Testis (tissue), 2 donors: ENCODE measurements at regions not wholly inside any gene's neighbourhood (a gene's known extent, or its start where the extent isn't known, plus 50 kb on each side); places are given as distances from the start of the nearest gene placed in this dataset.

Experiments
- DNase-seq: peaks from one replicate; pipeline ENCODE4 v3.0.0-alpha.2; 2019
- H3K27ac ChIP-seq, 2 donors: fragments of 200-600 bp; sonication (generic); one replicate each; pipeline ENCODE4 v1.5.1; 2019
- H3K27me3 ChIP-seq: fragments of 200-600 bp; sonication (generic); one replicate; pipeline ENCODE4 v1.5.1; 2019
- H3K36me3 ChIP-seq: fragments of 200-600 bp; sonication (generic); one replicate; pipeline ENCODE4 v1.5.1; 2017; ENCODE audit warnings: low read depth; ENCODE audit errors: missing control alignments
- H3K4me1 ChIP-seq: fragments of 200-600 bp; sonication (generic); one replicate; pipeline ENCODE4 v1.5.1; 2019
- H3K4me3 ChIP-seq, 2 donors: fragments of 200-600 bp; sonication (generic); one replicate each; pipeline ENCODE4 v1.5.1; 2017 to 2019
- H3K9me3 ChIP-seq: fragments of 200-600 bp; sonication (generic); one replicate; pipeline ENCODE4 v1.5.1; 2017
- POLR2A ChIP-seq: fragments of 450-650 bp; IDR thresholded peaks from one replicate; pipeline ENCODE4 v1.6.1; 2017; ENCODE audit warnings: antibody characterized with exemption, mild to moderate bottlenecking, moderate library complexity
- WGBS, 2 donors: methylation state at CpG; one replicate each; pipeline ENCODE4 v1.1.5; 2018; 5-methylcytosine and 5-hydroxymethylcytosine counted together
- intact Hi-C: fragments of 100-400 bp; cut with DNase I; formaldehyde crosslinking; loops from one replicate; pipeline ENCODE4 v1.15.1; 2023; ENCODE audit warnings: low total_unique reads
- TF ChIP-seq, protein P1 (sequence below), 3 experiments: fragments of 450-650 bp in 2 of 3; fragments of 200-600 bp in 1 of 3; sonication (generic) in 1 of 3; IDR thresholded peaks; one replicate each; pipeline ENCODE4 v1.5.1; 2016 to 2019; ENCODE audit warnings: antibody characterized with exemption in 3 of 3, mild to moderate bottlenecking in 2 of 3, moderate library complexity in 1 of 3

DNA sequence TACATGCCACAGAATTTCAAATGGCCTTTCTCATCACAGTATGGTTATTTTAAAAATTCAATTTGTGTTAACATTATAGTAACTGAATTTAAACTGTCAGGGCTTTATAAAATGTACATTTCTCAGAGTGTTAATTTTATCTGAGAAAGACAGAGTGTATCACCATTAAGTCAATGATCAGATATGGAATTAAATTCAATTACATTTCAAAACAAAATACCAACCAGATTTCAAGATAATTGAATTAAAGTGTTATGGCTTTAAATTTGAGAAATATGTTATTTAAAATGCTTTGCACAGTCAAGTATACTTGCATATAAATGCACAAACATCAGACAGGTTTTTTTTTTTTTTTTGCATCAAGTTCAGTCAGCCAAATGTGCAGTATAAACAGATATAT, 1574.4 kb downstream of the BRINP3 start:
- H3K27ac ChIP-seq, result no peak overlapping the region
- H3K4me1 ChIP-seq, result no peaks in the 10 kb centered on the region
- no peaks in the 10 kb centered on the region for H3K9me3 ChIP-seq
- no peaks in the 10 kb centered on the region for H3K36me3 ChIP-seq
- intact Hi-C loops, result no loop called here
- no peaks in the 10 kb centered on the region for H3K27me3 ChIP-seq
- TF ChIP-seq POLR2A, result no peak
- TF ChIP-seq, protein P1, sequence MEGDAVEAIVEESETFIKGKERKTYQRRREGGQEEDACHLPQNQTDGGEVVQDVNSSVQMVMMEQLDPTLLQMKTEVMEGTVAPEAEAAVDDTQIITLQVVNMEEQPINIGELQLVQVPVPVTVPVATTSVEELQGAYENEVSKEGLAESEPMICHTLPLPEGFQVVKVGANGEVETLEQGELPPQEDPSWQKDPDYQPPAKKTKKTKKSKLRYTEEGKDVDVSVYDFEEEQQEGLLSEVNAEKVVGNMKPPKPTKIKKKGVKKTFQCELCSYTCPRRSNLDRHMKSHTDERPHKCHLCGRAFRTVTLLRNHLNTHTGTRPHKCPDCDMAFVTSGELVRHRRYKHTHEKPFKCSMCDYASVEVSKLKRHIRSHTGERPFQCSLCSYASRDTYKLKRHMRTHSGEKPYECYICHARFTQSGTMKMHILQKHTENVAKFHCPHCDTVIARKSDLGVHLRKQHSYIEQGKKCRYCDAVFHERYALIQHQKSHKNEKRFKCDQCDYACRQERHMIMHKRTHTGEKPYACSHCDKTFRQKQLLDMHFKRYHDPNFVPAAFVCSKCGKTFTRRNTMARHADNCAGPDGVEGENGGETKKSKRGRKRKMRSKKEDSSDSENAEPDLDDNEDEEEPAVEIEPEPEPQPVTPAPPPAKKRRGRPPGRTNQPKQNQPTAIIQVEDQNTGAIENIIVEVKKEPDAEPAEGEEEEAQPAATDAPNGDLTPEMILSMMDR (IDR thresholded peaks at IDR 0.05), result no peak
- H3K4me3 ChIP-seq, result no peak overlapping the region
- no peak for DNase-seq

DNA sequence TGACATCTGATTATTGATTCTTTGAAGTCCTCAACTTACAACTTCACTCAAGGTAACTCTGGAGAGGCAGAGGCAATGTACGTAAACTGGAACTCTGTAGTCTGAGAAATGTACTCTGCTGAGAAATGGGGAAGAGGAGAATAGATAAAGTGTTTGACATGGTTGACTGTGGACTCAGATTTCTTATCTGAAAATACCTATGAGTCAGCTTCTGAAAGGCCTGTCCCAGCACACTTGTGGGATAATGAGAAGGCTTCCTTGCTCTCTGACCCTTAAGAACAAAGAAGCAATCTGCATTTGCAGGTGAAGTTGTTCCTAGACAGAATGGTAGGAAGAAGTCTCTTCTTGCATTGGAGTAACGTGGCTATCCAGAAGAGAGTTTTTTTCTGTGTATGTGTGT, 1573.5 kb downstream of the BRINP3 start:
- intact Hi-C loops, result no loop called here
- Histone ChIP-seq H3K27ac (no peak overlapping the region), H3K9me3 (no peaks in the 10 kb centered on the region), H3K4me3 (no peak overlapping the region), H3K4me1 (no peaks in the 10 kb centered on the region), H3K27me3 (no peaks in the 10 kb centered on the region), H3K36me3 (no peaks in the 10 kb centered on the region)
- 92 to 95% methylated on average over 2 of the region's 2 CpGs for WGBS, 2 donors
- TF ChIP-seq, protein P1 (IDR thresholded peaks at IDR 0.05), result no peak
- no peak for TF ChIP-seq POLR2A
- no peak for DNase-seq

DNA sequence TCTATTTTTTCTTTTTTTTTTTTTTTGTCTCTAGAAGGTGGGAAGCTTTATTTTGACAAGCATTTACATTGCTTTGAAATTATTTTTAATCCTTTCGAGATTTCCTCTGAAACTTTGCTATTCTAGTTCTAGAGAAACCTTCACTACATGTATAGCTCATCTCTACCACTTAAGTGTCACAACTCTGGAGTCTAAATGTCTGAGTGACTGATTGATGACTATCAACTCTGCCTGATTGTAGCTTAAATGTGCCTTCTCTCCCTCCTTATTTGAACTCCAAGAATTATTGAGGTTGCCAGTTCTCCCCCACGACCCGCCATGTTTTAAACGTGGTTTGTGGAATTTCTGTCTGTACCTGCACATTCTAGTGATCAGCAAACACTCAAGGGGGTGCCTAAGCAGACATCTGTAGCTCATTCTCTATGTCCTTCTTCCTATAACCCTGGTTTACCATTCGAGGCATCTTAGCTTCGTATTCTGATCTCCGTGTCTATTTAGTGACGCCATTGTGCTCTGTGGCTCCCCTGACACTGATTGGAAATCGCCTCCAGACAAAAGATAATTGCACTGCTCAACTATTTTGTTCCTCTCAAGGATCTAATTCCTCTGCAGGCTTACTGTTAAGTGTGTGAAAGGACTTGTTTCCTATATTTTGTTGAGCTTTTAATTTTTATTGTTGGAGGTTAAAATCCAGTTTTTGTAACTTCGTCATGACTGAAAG, 1570.6 kb downstream of the BRINP3 start:
- no peaks in the 10 kb centered on the region for H3K36me3 ChIP-seq
- H3K4me3 ChIP-seq, result peak overlapping the region in 1 of 2 donors; percentile 3
- no peak for DNase-seq
- intact Hi-C loops, result no loop called here
- H3K4me1 ChIP-seq, result no peaks in the 10 kb centered on the region
- H3K27me3 ChIP-seq, result no peaks in the 10 kb centered on the region
- H3K27ac ChIP-seq, result no peak overlapping the region
- TF ChIP-seq, protein P1 (IDR thresholded peaks at IDR 0.05), result no peak
- TF ChIP-seq POLR2A, result no peak
- no peaks in the 10 kb centered on the region for H3K9me3 ChIP-seq
- 55 to 64% methylated on average over 10 of the region's 10 CpGs for WGBS, 2 donors

DNA sequence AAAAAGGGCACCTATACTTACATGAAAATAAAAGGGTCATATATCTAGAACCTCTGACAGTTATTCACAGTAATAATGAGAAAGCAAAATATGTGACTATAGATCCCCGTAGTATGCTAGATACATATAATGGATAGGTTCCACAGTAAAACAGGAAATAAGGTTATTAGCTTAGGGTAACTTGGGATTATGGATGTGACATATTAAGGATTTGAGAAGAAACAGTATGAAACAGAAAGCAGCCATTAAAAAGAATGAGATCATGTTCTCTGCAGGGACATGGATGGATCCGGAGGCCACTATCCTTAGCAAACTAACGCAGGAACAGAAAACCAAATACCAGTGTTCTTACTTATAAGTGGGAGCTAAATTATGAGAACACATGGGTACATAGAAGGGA, 1547.3 kb downstream of the BRINP3 start:
- Histone ChIP-seq H3K4me1 (no peaks in the 10 kb centered on the region), H3K27me3 (no peaks in the 10 kb centered on the region), H3K9me3 (no peaks in the 10 kb centered on the region), H3K27ac (no peak overlapping the region), H3K4me3 (no peak overlapping the region), H3K36me3 (no peaks in the 10 kb centered on the region)
- intact Hi-C loops, result no loop called here
- no peak for DNase-seq
- WGBS, 2 donors, result 77 to 88% methylated on average over 3 of the region's 3 CpGs
- TF ChIP-seq, protein P1 (IDR thresholded peaks at IDR 0.05), result no peak
- no peak for TF ChIP-seq POLR2A

DNA sequence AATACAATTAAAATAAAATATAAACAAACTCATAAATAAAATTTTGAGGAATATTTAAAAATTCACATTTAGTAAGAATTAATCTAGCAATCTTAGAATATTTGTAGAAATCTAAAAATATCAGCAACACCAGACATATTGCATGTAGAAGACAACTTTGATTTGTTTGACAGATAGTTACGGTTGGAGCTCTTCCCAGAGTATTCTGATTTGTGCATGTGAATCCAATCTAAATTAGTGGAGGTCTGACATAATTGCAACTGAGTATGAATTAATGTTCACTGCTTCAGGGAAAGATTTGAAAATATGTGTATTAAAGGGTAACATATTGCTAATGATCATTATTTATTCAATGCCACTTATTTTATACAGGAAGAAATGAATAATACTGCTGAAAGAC, 1546.2 kb downstream of the BRINP3 start:
- Histone ChIP-seq H3K36me3 (no peaks in the 10 kb centered on the region), H3K9me3 (no peaks in the 10 kb centered on the region), H3K27ac (no peak overlapping the region), H3K4me3 (no peak overlapping the region), H3K4me1 (no peaks in the 10 kb centered on the region), H3K27me3 (no peaks in the 10 kb centered on the region)
- WGBS, 2 donors, result 90 to 93% methylated on average over 1 of the region's 1 CpG
- no peak for TF ChIP-seq POLR2A
- TF ChIP-seq, protein P1 (IDR thresholded peaks at IDR 0.05), result no peak
- intact Hi-C loops, result no loop called here
- no peak for DNase-seq
